DOHH2 (cell line): ENCODE measurements at regions not wholly inside any gene's neighbourhood (a gene's known extent, or its start where the extent isn't known, plus 50 kb on each side); places are given as distances from the start of the nearest gene placed in this dataset.

Experiments used
- H3F3A ChIP-seq: fragments of 200-600 bp; sonication (generic), shearing (Covaris generic); 2 replicates; pipeline ENCODE4 v1.6.0; 2016; ENCODE audit warnings: antibody characterized with exemption, mild to moderate bottlenecking; ENCODE audit not compliant: control insufficient read depth, insufficient read depth
- H3K27ac ChIP-seq: fragments of 200-600 bp; sonication (generic); 2 replicates; pipeline ENCODE4 v1.5.1; 2014; ENCODE audit warnings: low read depth, mild to moderate bottlenecking, low read length, moderate library complexity
- H3K27me3 ChIP-seq: fragments of 200-600 bp; sonication (generic); 2 replicates; pipeline ENCODE4 v1.6.1; 2014; ENCODE audit warnings: mild to moderate bottlenecking, low read length, mixed read lengths; ENCODE audit not compliant: control insufficient read depth
- H3K36me3 ChIP-seq: fragments of 200-600 bp; sonication (generic); 2 replicates; pipeline ENCODE4 v1.6.1; 2014; ENCODE audit warnings: mild to moderate bottlenecking, low read length, moderate library complexity, mixed read lengths; ENCODE audit not compliant: control insufficient read depth
- H3K4me1 ChIP-seq: fragments of 200-600 bp; sonication (generic); 2 replicates; pipeline ENCODE4 v1.6.1; 2014; ENCODE audit warnings: mild to moderate bottlenecking, low read length, mixed read lengths; ENCODE audit not compliant: control insufficient read depth
- H3K4me2 ChIP-seq: fragments of 200-600 bp; sonication (generic); 2 replicates; pipeline ENCODE4 v1.6.0; 2014; ENCODE audit warnings: mild to moderate bottlenecking, low read length, moderate library complexity
- H3K4me3 ChIP-seq: fragments of 200-600 bp; sonication (generic); 2 replicates; pipeline ENCODE4 v1.5.1; 2014; ENCODE audit warnings: mild to moderate bottlenecking, low read length, mixed read lengths
- H3K79me2 ChIP-seq: fragments of 200-600 bp; sonication (generic); 2 replicates; pipeline ENCODE4 v1.6.1; 2014; ENCODE audit warnings: mild to moderate bottlenecking, low read length, mixed read lengths; ENCODE audit not compliant: control insufficient read depth
- H3K9me2 ChIP-seq: fragments of 200-600 bp; sonication (generic); replicated peaks from 2 replicates; pipeline ENCODE4 v1.6.1; 2014; ENCODE audit warnings: mild to moderate bottlenecking, low read length, mixed read lengths; ENCODE audit not compliant: control insufficient read depth
- H3K9me3 ChIP-seq: fragments of 200-600 bp; sonication (generic); 2 replicates; pipeline ENCODE4 v1.6.1; 2014; ENCODE audit warnings: antibody characterized with exemption, low read length, mixed read lengths; ENCODE audit not compliant: control insufficient read depth, insufficient read depth
- H4K20me1 ChIP-seq: fragments of 200-600 bp; sonication (generic); 2 replicates; pipeline ENCODE4 v1.6.0; 2014; ENCODE audit warnings: low read depth, mild to moderate bottlenecking, antibody characterized with exemption, low read length, moderate library complexity; ENCODE audit not compliant: control insufficient read depth, insufficient read depth
- EZH2phosphoT487 ChIP-seq: fragments of 200-600 bp; sonication (generic); IDR thresholded peaks from 2 replicates; pipeline ENCODE4 v1.6.1; 2017; ENCODE audit warnings: borderline replicate concordance, mild to moderate bottlenecking, antibody characterized with exemption, low read length, moderate library complexity, mixed read lengths
- TF ChIP-seq, protein P1 (sequence below): fragments of 200-600 bp; sonication (generic); IDR thresholded peaks from one replicate; pipeline ENCODE4 v1.5.1; 2014; ENCODE audit warnings: antibody characterized with exemption, mild to moderate bottlenecking, low read depth, low read length; ENCODE audit not compliant: poor library complexity, severe bottlenecking

DNA sequence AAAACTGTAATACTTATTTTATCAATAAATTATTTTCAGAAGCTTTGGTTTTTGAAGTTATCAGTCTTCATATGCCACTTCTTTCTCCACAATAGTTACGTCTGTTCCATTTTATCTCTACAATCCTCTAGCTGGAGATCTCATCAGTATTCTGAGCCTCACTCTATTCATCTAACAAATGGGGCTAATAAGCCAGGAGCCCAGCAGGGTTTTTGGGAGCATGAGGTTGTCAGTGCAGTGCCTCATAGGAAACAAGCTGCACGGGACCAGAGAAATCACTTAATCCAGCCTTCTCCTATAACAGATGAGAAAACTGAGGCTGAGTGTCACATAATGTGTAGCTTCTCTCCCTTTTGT is 501.9 kb upstream of the RGS6 start:
- TF ChIP-seq, protein P1, sequence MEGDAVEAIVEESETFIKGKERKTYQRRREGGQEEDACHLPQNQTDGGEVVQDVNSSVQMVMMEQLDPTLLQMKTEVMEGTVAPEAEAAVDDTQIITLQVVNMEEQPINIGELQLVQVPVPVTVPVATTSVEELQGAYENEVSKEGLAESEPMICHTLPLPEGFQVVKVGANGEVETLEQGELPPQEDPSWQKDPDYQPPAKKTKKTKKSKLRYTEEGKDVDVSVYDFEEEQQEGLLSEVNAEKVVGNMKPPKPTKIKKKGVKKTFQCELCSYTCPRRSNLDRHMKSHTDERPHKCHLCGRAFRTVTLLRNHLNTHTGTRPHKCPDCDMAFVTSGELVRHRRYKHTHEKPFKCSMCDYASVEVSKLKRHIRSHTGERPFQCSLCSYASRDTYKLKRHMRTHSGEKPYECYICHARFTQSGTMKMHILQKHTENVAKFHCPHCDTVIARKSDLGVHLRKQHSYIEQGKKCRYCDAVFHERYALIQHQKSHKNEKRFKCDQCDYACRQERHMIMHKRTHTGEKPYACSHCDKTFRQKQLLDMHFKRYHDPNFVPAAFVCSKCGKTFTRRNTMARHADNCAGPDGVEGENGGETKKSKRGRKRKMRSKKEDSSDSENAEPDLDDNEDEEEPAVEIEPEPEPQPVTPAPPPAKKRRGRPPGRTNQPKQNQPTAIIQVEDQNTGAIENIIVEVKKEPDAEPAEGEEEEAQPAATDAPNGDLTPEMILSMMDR, result no peak
- TF ChIP-seq EZH2phosphoT487, result no peak
- Histone ChIP-seq H3K9me3 (peaks cover 7% of the 10 kb centered on the region; the same call in 1 of the 2 replicates), H3K4me1 (peaks cover 4% of the 10 kb centered on the region), H3K4me3 (no peak overlapping the region), H4K20me1 (no peaks in the 10 kb centered on the region), H3K9me2 (no peaks in the 10 kb centered on the region), H3K4me2 (no peak overlapping the region), H3F3A (no peaks in the 10 kb centered on the region), H3K36me3 (peaks cover 2% of the 10 kb centered on the region; the same call in 1 of the 2 replicates), H3K27me3 (no peaks in the 10 kb centered on the region), H3K27ac (no peak overlapping the region), H3K79me2 (peaks cover 5% of the 10 kb centered on the region)

DNA sequence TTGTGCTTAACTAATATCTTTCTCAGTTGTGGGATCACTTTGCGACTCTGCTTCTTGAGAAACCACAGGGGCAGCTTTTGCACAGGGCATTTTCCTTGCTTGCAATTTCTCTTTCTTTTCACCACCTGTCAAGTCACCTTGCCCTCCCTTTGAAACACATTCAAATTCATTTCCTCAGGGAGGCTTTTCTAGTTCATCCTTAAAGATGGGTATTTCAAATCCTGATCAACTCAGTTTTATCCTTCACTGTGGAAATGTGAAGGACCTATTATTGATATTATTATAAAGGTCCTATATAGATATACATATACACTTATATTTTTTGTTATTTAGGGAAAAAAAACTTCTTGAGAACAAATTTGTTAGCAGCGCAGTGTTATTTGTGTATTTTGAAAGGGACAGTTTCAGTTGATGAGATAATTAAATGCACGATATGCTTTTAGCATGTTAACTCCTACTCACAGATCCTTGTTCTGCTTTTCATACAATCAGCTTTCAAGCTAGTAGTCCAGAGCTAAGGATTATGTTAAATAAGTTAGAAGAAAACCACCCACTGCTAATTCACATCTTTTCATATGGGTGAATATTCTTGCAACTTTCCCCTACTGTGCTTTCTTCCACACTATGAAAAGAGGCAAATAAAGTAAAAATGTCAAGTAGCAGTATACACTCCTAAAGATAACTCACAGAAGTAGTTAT is 501.4 kb upstream of the RGS6 start:
- Histone ChIP-seq H3F3A (no peaks in the 10 kb centered on the region), H3K4me2 (no peak overlapping the region), H3K4me3 (no peak overlapping the region), H3K9me3 (peaks cover 3% of the 10 kb centered on the region; the same call in 1 of the 2 replicates), H3K27ac (no peak overlapping the region), H3K36me3 (peaks cover 2% of the 10 kb centered on the region; the same call in 1 of the 2 replicates), H4K20me1 (no peaks in the 10 kb centered on the region), H3K4me1 (peaks cover 4% of the 10 kb centered on the region), H3K9me2 (no peaks in the 10 kb centered on the region), H3K27me3 (no peaks in the 10 kb centered on the region), H3K79me2 (peaks cover 5% of the 10 kb centered on the region)
- TF ChIP-seq, protein P1, result no peak
- TF ChIP-seq EZH2phosphoT487, result no peak

DNA sequence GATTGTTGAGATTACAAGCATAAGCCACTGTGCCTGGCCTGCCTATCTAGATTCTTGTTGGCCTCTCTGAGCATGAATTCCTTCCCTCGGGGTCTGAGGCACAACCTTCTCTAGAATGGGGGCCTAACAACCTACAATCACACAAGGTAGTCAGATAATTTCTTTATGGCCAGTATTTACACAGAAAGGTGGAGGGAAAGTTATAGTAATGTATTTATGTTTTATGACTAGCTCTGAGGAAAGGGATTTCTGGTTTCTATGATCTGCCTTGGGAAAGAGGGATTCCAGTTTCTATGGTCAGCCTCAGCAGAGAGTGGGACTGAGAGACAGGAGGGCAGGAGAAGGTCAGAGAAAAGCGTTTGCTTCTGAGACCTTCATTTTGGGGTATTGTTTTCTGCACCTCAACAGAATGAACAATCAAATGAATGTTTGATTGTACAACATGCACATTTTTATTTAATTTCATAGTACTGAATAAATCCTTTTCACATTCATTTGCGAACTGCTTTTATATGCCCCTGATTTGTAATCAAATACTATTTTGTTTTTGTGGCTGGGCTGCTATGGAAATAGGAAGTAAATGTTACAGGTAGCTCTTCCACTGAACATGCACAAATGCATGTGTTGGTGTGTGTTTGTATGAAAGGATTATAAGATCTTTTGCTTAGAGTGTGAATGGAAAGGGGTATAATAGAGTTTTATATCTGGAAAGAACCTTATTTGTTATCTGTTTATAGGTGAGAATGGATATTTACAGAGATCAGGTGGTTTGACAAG is 499.7 kb upstream of the RGS6 start:
- Histone ChIP-seq H3K27ac (no peak overlapping the region), H3K36me3 (peaks cover 2% of the 10 kb centered on the region; the same call in 1 of the 2 replicates), H3K4me1 (peaks cover 4% of the 10 kb centered on the region), H3K4me2 (no peak overlapping the region), H3K9me2 (no peaks in the 10 kb centered on the region), H3K27me3 (no peaks in the 10 kb centered on the region), H4K20me1 (no peaks in the 10 kb centered on the region), H3F3A (no peaks in the 10 kb centered on the region), H3K9me3 (no peaks in the 10 kb centered on the region), H3K79me2 (peaks cover 2% of the 10 kb centered on the region; the same call in 1 of the 2 replicates), H3K4me3 (no peak overlapping the region)
- no peak for TF ChIP-seq EZH2phosphoT487
- TF ChIP-seq, protein P1, result no peak
